SK-N-SH (cell line): ENCODE measurements at regions not wholly inside any gene's neighbourhood (a gene's known extent, or its start where the extent isn't known, plus 50 kb on each side); places are given as distances from the start of the nearest gene placed in this dataset.

ENCODE experiments used
- CTCF ChIA-PET: fragments of 300-600, 350-600 bp; formaldehyde crosslinking; extraction: SDS; loops from one replicate; lab custom pipeline; 2021; lab: Yijun Ruan, JAX
- POLR2A ChIA-PET: fragments of 350-600 bp; sonication (Branson Sonifier 250); formaldehyde crosslinking; extraction: SDS; loops from one replicate; lab custom pipeline; 2020; ENCODE audit warnings: antibody characterized with exemption, inconsistent platforms; lab: Yijun Ruan, JAX
- DNase-seq: peaks from one replicate; pipeline ENCODE4 v3.0.0; 2012
- H2AFZ ChIP-seq: fragments of 200-600 bp; sonication (generic); 2 replicates; pipeline ENCODE4 v1.8.1; 2016; ENCODE audit warnings: antibody characterized with exemption, mild to moderate bottlenecking, low read depth
- H3F3A ChIP-seq: fragments of 200-600 bp; sonication (generic); replicated peaks from 2 replicates; pipeline ENCODE3; 2016; ENCODE audit warnings: antibody characterized with exemption, mild to moderate bottlenecking; ENCODE audit not compliant: insufficient read depth
- H3K27ac ChIP-seq, 2 experiments: fragments of 200-500 bp in 1 of 2; fragments of 200-600 bp in 1 of 2; sonication (Bioruptor generic) in 1 of 2; sonication (generic), shearing (Covaris generic) in 1 of 2; 2 replicates each; pipeline versions ENCODE4 v1.5.1 to v1.6.1; 2014 to 2016; ENCODE audit warnings: low read depth in 2 of 2, inconsistent platforms in 1 of 2, low read length in 1 of 2, mild to moderate bottlenecking in 1 of 2, mixed read lengths in 1 of 2
- H3K27me3 ChIP-seq: fragments of 200-600 bp; sonication (generic), shearing (Covaris generic); 2 replicates; pipeline ENCODE4 v1.6.1; 2016; ENCODE audit warnings: mixed run types; ENCODE audit not compliant: insufficient read depth
- H3K36me3 ChIP-seq, 2 experiments: fragments of 200-500 bp in 1 of 2; fragments of 200-600 bp in 1 of 2; sonication (Bioruptor generic) in 1 of 2; sonication (generic) in 1 of 2; replicated peaks in 1 of 2; 2 replicates each; pipeline versions ENCODE3 to v1.5.1; 2014 to 2016; ENCODE audit warnings: low read length in 1 of 2, mild to moderate bottlenecking in 1 of 2; ENCODE audit not compliant: insufficient read depth in 2 of 2, control insufficient read depth in 1 of 2
- H3K4me1 ChIP-seq, 2 experiments: fragments of 200-500 bp in 1 of 2; fragments of 200-600 bp in 1 of 2; sonication (Bioruptor generic) in 1 of 2; sonication (generic), shearing (Covaris generic) in 1 of 2; 2 replicates each; pipeline versions ENCODE4 v1.5.1 to v1.6.1; 2014 to 2016; ENCODE audit warnings: low read depth in 1 of 2, low read length in 1 of 2, mixed run types in 1 of 2; ENCODE audit not compliant: insufficient read depth in 2 of 2, control insufficient read depth in 1 of 2
- H3K4me2 ChIP-seq: fragments of 200-600 bp; sonication (generic), shearing (Covaris generic); 2 replicates; pipeline ENCODE4 v1.6.1; 2017; ENCODE audit warnings: mixed run types
- H3K4me3 ChIP-seq, 2 experiments: fragments of 200-500 bp in 1 of 2; fragments of 200-600 bp in 1 of 2; sonication (Bioruptor generic) in 1 of 2; sonication (generic), shearing (Covaris generic) in 1 of 2; 2 replicates each; pipeline versions ENCODE4 v1.5.1 to v1.8.1; 2014 to 2016; ENCODE audit warnings: low read depth in 2 of 2, inconsistent platforms in 1 of 2, low read length in 1 of 2, mild to moderate bottlenecking in 1 of 2, mixed read lengths in 1 of 2, moderate library complexity in 1 of 2
- H3K79me2 ChIP-seq: fragments of 200-600 bp; sonication (generic); 2 replicates; pipeline ENCODE4 v1.8.1; 2017; ENCODE audit warnings: mild to moderate bottlenecking; ENCODE audit not compliant: insufficient read depth
- H3K9ac ChIP-seq: fragments of 200-600 bp; sonication (generic); 2 replicates; pipeline ENCODE4 v1.6.1; 2017; ENCODE audit warnings: mixed run types
- H3K9me2 ChIP-seq: fragments of 200-600 bp; sonication (generic); 2 replicates; pipeline ENCODE4 v1.6.1; 2017; ENCODE audit warnings: mixed run types
- H3K9me3 ChIP-seq: fragments of 200-600 bp; sonication (generic); 2 replicates; pipeline ENCODE4 v1.6.1; 2017; ENCODE audit warnings: mixed run types, mild to moderate bottlenecking, moderate library complexity
- H4K20me1 ChIP-seq: fragments of 200-600 bp; sonication (generic); 2 replicates; pipeline ENCODE4 v1.6.1; 2017; ENCODE audit warnings: mild to moderate bottlenecking, mixed run types; ENCODE audit not compliant: insufficient read depth
- CHD2 ChIP-seq: fragments of 150-350 bp; IDR thresholded peaks from 2 replicates; pipeline ENCODE4 v1.6.1; 2018; ENCODE audit warnings: low read length; ENCODE audit not compliant: partially characterized antibody
- EP300 ChIP-seq, 2 experiments: IDR thresholded peaks; 2 replicates each; pipeline versions ENCODE4 v1.4.0 to v1.6.1; 2012; ENCODE audit warnings: borderline replicate concordance in 1 of 2, low read depth in 1 of 2, low read length in 1 of 2
- FOXM1 ChIP-seq: IDR thresholded peaks from 2 replicates; pipeline ENCODE4 v1.4.0; 2012; ENCODE audit warnings: low read depth, mild to moderate bottlenecking
- MEF2A ChIP-seq: IDR thresholded peaks from 2 replicates; pipeline ENCODE4 v1.4.0; 2012; ENCODE audit warnings: low read depth, borderline replicate concordance
- MXI1 ChIP-seq: IDR thresholded peaks from 2 replicates; pipeline ENCODE4 v1.6.1; 2012; ENCODE audit warnings: mild to moderate bottlenecking, low read depth, low read length, improper control_type of control experiment
- RFX5 ChIP-seq: IDR thresholded peaks from 2 replicates; pipeline ENCODE4 v1.6.1; 2012; ENCODE audit warnings: mild to moderate bottlenecking, improper control_type of control experiment, low read length
- RXRA ChIP-seq: IDR thresholded peaks from 2 replicates; pipeline ENCODE4 v1.4.0; 2012; ENCODE audit warnings: low read depth, mild to moderate bottlenecking, borderline replicate concordance
- SIN3A ChIP-seq: IDR thresholded peaks from 2 replicates; pipeline ENCODE4 v1.6.1; 2012; ENCODE audit warnings: low read depth, mild to moderate bottlenecking, low read length, moderate library complexity, borderline replicate concordance
- SMC3 ChIP-seq: IDR thresholded peaks from 2 replicates; pipeline ENCODE4 v1.6.1; 2012; ENCODE audit warnings: low read depth, low read length, improper control_type of control experiment
- TAF1 ChIP-seq: IDR thresholded peaks from 2 replicates; pipeline ENCODE4 v1.6.1; 2012; ENCODE audit warnings: low read depth, mild to moderate bottlenecking, low read length, moderate library complexity, borderline replicate concordance
- YY1 ChIP-seq: IDR thresholded peaks from 2 replicates; pipeline ENCODE4 v1.4.0; 2012; ENCODE audit warnings: low read depth, mild to moderate bottlenecking
- WGBS: methylation state at CpG from one replicate; pipeline ENCODE4 v1.1.6; 2017; ENCODE audit warnings: low lambda C conversion rate; 5-methylcytosine and 5-hydroxymethylcytosine counted together
- TF ChIP-seq, protein P1 (sequence below): IDR thresholded peaks from 2 replicates; pipeline ENCODE4 v1.4.0; 2012; ENCODE audit warnings: low read depth, borderline replicate concordance
- TF ChIP-seq, protein P2 (sequence below): IDR thresholded peaks from 2 replicates; pipeline ENCODE4 v1.4.0; 2012; ENCODE audit warnings: low read depth, borderline replicate concordance

DNA sequence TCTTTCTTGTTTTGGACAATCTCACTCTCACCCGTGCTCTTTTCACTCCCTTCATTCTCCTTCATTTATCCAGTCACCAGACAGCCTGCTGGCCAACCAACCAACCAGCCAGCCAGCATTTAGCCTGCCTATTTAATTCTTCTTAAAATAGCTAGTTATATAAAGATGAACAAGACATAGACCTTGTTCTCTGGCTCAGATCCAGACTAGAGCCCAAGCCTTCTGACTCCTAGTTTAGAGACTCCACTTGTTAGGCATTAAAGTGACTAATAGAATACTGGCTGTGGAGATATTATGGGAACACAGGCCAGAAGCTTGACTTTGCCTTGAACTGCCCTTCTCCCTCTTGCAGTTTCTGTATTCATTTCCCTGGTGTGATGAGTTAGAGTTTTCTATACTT, 215.3 kb upstream of the THRB start:
- Histone ChIP-seq H3K79me2 (no peaks in the 10 kb centered on the region), H3K27ac (no peak overlapping the region), H3K4me2 (no peak overlapping the region), H3K27me3 (no peaks in the 10 kb centered on the region), H3K4me3 (no peak overlapping the region), H3F3A (no peaks in the 10 kb centered on the region), H3K36me3 (no peaks in the 10 kb centered on the region), H3K9me3 (no peaks in the 10 kb centered on the region), H2AFZ (no peak overlapping the region), H3K9me2 (no peaks in the 10 kb centered on the region), H3K9ac (no peak overlapping the region), H3K4me1 (no peaks in the 10 kb centered on the region), H4K20me1 (no peaks in the 10 kb centered on the region)
- WGBS = 19% methylated on average over 1 of the region's 1 CpG
- TF ChIP-seq MEF2A = no peak
- no peak for TF ChIP-seq YY1
- no peak for TF ChIP-seq EP300 (IDR thresholded peaks at IDR 0.05; ENCODE audit: borderline replicate concordance in 1 of 2, low read depth in 1 of 2, low read length in 1 of 2)
- no peak for TF ChIP-seq TAF1
- TF ChIP-seq, protein P1, sequence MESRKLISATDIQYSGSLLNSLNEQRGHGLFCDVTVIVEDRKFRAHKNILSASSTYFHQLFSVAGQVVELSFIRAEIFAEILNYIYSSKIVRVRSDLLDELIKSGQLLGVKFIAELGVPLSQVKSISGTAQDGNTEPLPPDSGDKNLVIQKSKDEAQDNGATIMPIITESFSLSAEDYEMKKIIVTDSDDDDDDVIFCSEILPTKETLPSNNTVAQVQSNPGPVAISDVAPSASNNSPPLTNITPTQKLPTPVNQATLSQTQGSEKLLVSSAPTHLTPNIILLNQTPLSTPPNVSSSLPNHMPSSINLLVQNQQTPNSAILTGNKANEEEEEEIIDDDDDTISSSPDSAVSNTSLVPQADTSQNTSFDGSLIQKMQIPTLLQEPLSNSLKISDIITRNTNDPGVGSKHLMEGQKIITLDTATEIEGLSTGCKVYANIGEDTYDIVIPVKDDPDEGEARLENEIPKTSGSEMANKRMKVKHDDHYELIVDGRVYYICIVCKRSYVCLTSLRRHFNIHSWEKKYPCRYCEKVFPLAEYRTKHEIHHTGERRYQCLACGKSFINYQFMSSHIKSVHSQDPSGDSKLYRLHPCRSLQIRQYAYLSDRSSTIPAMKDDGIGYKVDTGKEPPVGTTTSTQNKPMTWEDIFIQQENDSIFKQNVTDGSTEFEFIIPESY = no peak
- TF ChIP-seq FOXM1 = no peak
- TF ChIP-seq, protein P2, sequence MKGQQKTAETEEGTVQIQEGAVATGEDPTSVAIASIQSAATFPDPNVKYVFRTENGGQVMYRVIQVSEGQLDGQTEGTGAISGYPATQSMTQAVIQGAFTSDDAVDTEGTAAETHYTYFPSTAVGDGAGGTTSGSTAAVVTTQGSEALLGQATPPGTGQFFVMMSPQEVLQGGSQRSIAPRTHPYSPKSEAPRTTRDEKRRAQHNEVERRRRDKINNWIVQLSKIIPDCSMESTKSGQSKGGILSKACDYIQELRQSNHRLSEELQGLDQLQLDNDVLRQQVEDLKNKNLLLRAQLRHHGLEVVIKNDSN = no peak
- TF ChIP-seq SMC3 = no peak
- TF ChIP-seq RFX5 = no peak
- no peak for TF ChIP-seq MXI1
- ChIA-PET CTCF (interaction anchor here (1.2 kb wide), 1 partner anchor 11 kb away, joined by 3 read pairs; no protein-coding TSS in a partner anchor), POLR2A (no interaction called here)
- DNase-seq = no peak

DNA sequence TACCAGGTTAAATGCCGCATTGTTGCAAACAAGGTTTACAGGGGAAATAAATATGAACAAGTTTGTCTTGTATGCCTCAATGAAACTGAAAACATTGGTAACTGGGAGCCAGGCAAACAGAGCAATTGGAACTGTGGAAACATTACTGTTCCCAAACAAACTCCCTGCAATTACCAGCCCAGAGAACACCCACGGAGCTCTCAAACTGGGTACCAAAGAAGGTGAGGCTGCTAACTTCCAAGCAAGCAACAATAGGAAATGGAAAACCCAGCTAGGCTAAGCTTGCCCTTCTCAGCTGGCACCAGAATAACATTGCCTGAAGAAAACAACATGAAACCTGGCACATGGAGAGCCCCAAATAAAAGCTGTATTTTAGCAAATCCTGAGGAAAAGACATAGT, 218.9 kb upstream of the THRB start:
- Histone ChIP-seq H3K27me3 (no peaks in the 10 kb centered on the region), H3K4me1 (no peaks in the 10 kb centered on the region), H3K9me2 (no peaks in the 10 kb centered on the region), H3K79me2 (no peaks in the 10 kb centered on the region), H3K27ac (no peak overlapping the region), H4K20me1 (no peaks in the 10 kb centered on the region), H3K9ac (no peak overlapping the region), H3K36me3 (no peaks in the 10 kb centered on the region), H3K9me3 (no peaks in the 10 kb centered on the region), H2AFZ (no peak overlapping the region), H3K4me3 (no peak overlapping the region), H3K4me2 (no peak overlapping the region), H3F3A (no peaks in the 10 kb centered on the region)
- CTCF ChIA-PET = interaction anchor here (0.5 kb wide), 1 partner anchor 13 kb away, joined by 3 read pairs; no protein-coding TSS in a partner anchor
- no peak for DNase-seq
- TF ChIP-seq RXRA (no peak), SIN3A (no peak), CHD2 (no peak)
- WGBS = 68% methylated on average over 2 of the region's 2 CpGs
- POLR2A ChIA-PET = interaction anchor here (0.6 kb wide), 1 partner anchor 714 kb away, joined by 4 read pairs; the partner anchor contains the start of gene RARB
